ENCODE measurements at regions not wholly inside any gene's neighbourhood (a gene's known extent, or its start where the extent isn't known, plus 50 kb on each side); places are given as distances from the start of the nearest gene placed in this dataset.

GRCh38 chr1:182120411-182121258 lies 59.1 kb upstream of the ZNF648 start (continued):
- TF ChIP-seq ZNF784 (CRISPR knock-in tag; IDR thresholded peaks at IDR 0.05; ENCODE audit: borderline replicate concordance) (no peak; the same call in 1 of the 2 replicates), KLF11 (CRISPR knock-in tag; IDR thresholded peaks at IDR 0.05) (peak; percentile 62; the same call in 1 of the 2 replicates), E2F5 (CRISPR knock-in tag; conservative IDR thresholded peaks at IDR 0.05) (no peak), ZNF766 (CRISPR knock-in tag; IDR thresholded peaks at IDR 0.05; ENCODE audit: borderline replicate concordance) (no peak), KDM5B (CRISPR knock-in tag; IDR thresholded peaks at IDR 0.05; ENCODE audit: borderline replicate concordance) (peak; percentile 50; the same call in 1 of the 2 replicates), ATAD3A (CRISPR knock-in tag; IDR thresholded peaks at IDR 0.05) (no peak), MTA3 (CRISPR knock-in tag; IDR thresholded peaks at IDR 0.05) (no peak), HNRNPL (IDR thresholded peaks at IDR 0.05; ENCODE audit: low read depth, low read length) (no peak), ZMYM2 (CRISPR knock-in tag; IDR thresholded peaks at IDR 0.05) (peak; percentile 24; the same call in 1 of the 2 replicates), ZNF30 (CRISPR knock-in tag; IDR thresholded peaks at IDR 0.05) (no peak), ZNF276 (CRISPR knock-in tag; IDR thresholded peaks at IDR 0.05; ENCODE audit: low read depth) (0 out of 2 replicates have a peak, but pooled peaks have one; percentile 50), ZSCAN25 (CRISPR knock-in tag; IDR thresholded peaks at IDR 0.05) (peak; percentile 71; the same call in 1 of the 2 replicates), MAZ (IDR thresholded peaks at IDR 0.05; ENCODE audit: borderline replicate concordance, low read depth, low read length) (no peak), MAZ (CRISPR knock-in tag; IDR thresholded peaks at IDR 0.05; ENCODE audit: low read depth) (no peak), ZNF557 (CRISPR knock-in tag; IDR thresholded peaks at IDR 0.05) (no peak), POLR2G (IDR thresholded peaks at IDR 0.05; ENCODE audit: low read depth, low read length) (peak; percentile 64), ZIK1 (CRISPR knock-in tag; IDR thresholded peaks at IDR 0.05; ENCODE audit: borderline replicate concordance, low read depth) (no peak), CBFB (CRISPR knock-in tag; IDR thresholded peaks at IDR 0.05) (peak; percentile 99), ELF1 (CRISPR knock-in tag; IDR thresholded peaks at IDR 0.05) (peak; percentile 67), IRF2 (CRISPR knock-in tag; IDR thresholded peaks at IDR 0.05) (no peak), PHF21A (CRISPR knock-in tag; IDR thresholded peaks at IDR 0.05) (peak; percentile 84), HDAC1 (CRISPR knock-in tag; IDR thresholded peaks at IDR 0.05) (peak; percentile 79), ZNF644 (CRISPR knock-in tag; IDR thresholded peaks at IDR 0.05; ENCODE audit: low read depth) (peak; percentile 47; the same call in 1 of the 2 replicates), PAXIP1 (CRISPR knock-in tag; conservative IDR thresholded peaks at IDR 0.05) (peak; percentile 84)
